KMS-11 (cell line): ENCODE measurements at regions not wholly inside any gene's neighbourhood (a gene's known extent, or its start where the extent isn't known, plus 50 kb on each side); places are given as distances from the start of the nearest gene placed in this dataset.

Experiments
- H2AFZ ChIP-seq: fragments of 200-600 bp; sonication (generic); 2 replicates; pipeline ENCODE4 v1.6.1; 2016; ENCODE audit warnings: antibody characterized with exemption, mixed run types, low read depth
- H3K27ac ChIP-seq: fragments of 200-600 bp; sonication (generic); 2 replicates; pipeline ENCODE4 v1.6.1; 2016; ENCODE audit warnings: mild to moderate bottlenecking, mixed run types
- H3K27me3 ChIP-seq: fragments of 200-600 bp; sonication (generic); 2 replicates; pipeline ENCODE4 v1.6.1; 2017; ENCODE audit warnings: mild to moderate bottlenecking, low read depth, mixed run types, moderate library complexity; ENCODE audit not compliant: insufficient read depth
- H3K36me3 ChIP-seq: fragments of 200-600 bp; sonication (generic); 2 replicates; pipeline ENCODE4 v1.6.1; 2017; ENCODE audit warnings: mild to moderate bottlenecking, mixed run types; ENCODE audit not compliant: insufficient read depth
- H3K4me1 ChIP-seq: fragments of 200-600 bp; sonication (generic); 2 replicates; pipeline ENCODE4 v1.6.1; 2016; ENCODE audit warnings: mild to moderate bottlenecking, low read depth, mixed run types; ENCODE audit not compliant: poor library complexity, severe bottlenecking
- H3K4me2 ChIP-seq: fragments of 200-600 bp; sonication (generic); 2 replicates; pipeline ENCODE4 v1.7.0; 2016; ENCODE audit warnings: mild to moderate bottlenecking, mixed run types
- H3K4me3 ChIP-seq: fragments of 200-600 bp; sonication (generic); IDR thresholded peaks from 2 replicates; pipeline ENCODE4 v1.6.1; 2017; ENCODE audit warnings: low read depth, low read length, mixed read lengths; ENCODE audit not compliant: insufficient read depth
- H3K79me2 ChIP-seq: fragments of 200-600 bp; sonication (generic); 2 replicates; pipeline ENCODE4 v1.6.1; 2016; ENCODE audit warnings: low read depth, mixed run types; ENCODE audit not compliant: insufficient read depth
- H3K9ac ChIP-seq: fragments of 200-600 bp; sonication (generic); 2 replicates; pipeline ENCODE4 v1.6.1; 2016; ENCODE audit warnings: mild to moderate bottlenecking, mixed run types
- H4K20me1 ChIP-seq: fragments of 200-600 bp; sonication (generic); 2 replicates; pipeline ENCODE4 v1.6.1; 2016; ENCODE audit warnings: mild to moderate bottlenecking, mixed run types; ENCODE audit not compliant: insufficient read depth
- CTCF ChIP-seq: fragments of 200-600 bp; sonication (generic); conservative IDR thresholded peaks from 2 replicates; pipeline ENCODE4 v1.6.1; 2017; ENCODE audit warnings: low read depth, mild to moderate bottlenecking, antibody characterized with exemption, low read length, moderate library complexity, mixed read lengths

- Histone ChIP-seq H4K20me1 (no peaks in the 10 kb centered on the region), H3K4me1 (no peaks in the 10 kb centered on the region), H3K27ac (no peak overlapping the region), H3K79me2 (no peaks in the 10 kb centered on the region), H3K36me3 (no peaks in the 10 kb centered on the region), H3K4me3 (no peak overlapping the region), H2AFZ (no peak overlapping the region), H3K4me2 (no peak overlapping the region), H3K27me3 (no peaks in the 10 kb centered on the region), H3K9ac (no peak overlapping the region)
- no peak for TF ChIP-seq CTCF
Observed at GRCh38 chr12:70059373-70059772, 183.9 kb upstream of the CNOT2 start.

DNA sequence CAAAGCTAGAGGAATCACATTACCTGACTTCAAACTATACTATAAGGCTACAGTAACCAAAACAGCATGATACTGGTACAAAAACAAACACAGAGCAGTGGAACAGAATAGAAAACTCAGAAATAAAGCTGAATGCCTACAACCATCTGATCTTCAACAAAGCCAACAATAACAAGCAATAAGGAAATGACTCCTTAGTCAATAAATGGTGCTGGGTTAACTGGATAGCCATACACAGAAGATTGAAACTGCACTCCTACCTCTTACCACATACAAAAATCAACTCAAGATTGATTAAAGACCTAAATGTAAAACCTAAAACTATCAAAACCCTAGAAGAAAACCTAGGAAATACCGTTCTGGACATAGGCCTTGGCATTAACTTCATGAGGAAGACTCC lies 182.6 kb upstream of the CNOT2 start:
- Histone ChIP-seq H3K27me3 (no peaks in the 10 kb centered on the region), H3K4me2 (no peak overlapping the region), H3K79me2 (no peaks in the 10 kb centered on the region), H3K36me3 (no peaks in the 10 kb centered on the region), H2AFZ (no peak overlapping the region), H3K4me1 (no peaks in the 10 kb centered on the region), H3K27ac (no peak overlapping the region), H3K4me3 (no peak overlapping the region), H3K9ac (no peak overlapping the region), H4K20me1 (no peaks in the 10 kb centered on the region)
- TF ChIP-seq CTCF = no peak

DNA sequence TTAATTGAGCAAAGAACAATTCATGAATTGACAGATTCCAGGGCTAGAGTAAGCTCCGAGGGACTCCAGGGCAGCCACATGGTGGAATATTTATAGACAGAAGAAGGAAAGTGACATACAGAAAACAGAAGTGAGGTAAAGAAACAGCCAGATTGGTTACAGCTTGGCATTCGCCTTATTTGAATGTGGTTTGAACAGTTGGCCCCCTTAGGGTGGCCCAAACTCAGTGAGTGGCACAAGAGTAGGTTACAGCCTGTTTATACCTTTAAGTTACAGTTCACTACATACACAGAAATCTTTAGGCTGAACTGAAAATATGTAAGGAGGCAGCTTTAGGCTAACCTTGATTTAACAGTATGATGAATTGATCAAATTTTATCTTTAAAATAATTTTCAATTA lies 174.5 kb upstream of the CNOT2 start:
- H3K79me2 ChIP-seq = no peaks in the 10 kb centered on the region
- H4K20me1 ChIP-seq = no peaks in the 10 kb centered on the region
- no peak overlapping the region for H3K4me2 ChIP-seq
- no peaks in the 10 kb centered on the region for H3K36me3 ChIP-seq
- H3K9ac ChIP-seq = no peak overlapping the region
- H3K27me3 ChIP-seq = no peaks in the 10 kb centered on the region
- no peak overlapping the region for H3K4me3 ChIP-seq
- no peaks in the 10 kb centered on the region for H3K4me1 ChIP-seq
- H3K27ac ChIP-seq = no peak overlapping the region
- H2AFZ ChIP-seq = no peak overlapping the region
- TF ChIP-seq CTCF = no peak

DNA sequence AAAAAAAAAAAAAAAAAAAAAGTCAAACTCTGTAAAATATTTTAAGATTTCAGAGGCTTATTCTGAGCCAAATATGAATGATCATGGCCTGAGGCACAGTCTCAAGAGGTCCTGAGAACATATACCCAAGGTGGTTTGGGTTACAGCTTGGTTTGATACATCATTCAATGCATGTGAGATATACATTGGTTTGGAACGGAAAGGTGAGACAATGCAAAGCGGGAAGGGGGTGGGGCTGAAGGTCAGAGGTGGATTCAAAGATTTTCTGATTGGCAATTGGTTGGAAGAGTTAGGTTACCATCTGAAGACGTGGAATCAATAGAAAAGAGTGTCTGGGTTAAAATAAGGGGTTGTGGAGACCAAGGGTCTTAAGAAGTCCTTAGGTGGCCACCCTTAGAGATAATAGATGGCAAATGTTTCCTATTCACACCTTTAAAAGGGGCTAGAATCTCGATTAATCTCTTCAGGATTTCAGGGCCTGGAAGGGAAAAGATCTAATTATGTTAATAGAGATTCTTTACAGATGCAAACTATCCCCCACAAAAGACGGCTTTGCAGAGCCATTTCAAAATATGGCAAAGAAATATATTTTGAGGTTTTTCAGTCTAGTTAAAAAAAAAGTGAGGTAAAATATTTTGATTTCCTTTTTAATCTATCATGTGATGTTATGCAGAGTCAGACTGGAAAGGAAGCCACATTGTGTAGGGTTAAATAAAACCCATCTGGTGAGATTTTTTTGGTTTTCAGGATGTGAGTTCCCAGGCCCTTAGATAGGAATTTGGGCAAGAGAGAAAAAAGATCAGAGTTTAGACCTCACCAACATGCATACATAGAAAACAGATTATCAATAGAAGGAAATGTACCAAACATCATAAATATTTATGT lies 173.8 kb upstream of the CNOT2 start:
- TF ChIP-seq CTCF = no peak

More for the DNA sequence above, 173.8 kb upstream of the CNOT2 start:
- Histone ChIP-seq H3K27ac (no peak overlapping the region), H3K4me3 (no peak overlapping the region), H3K79me2 (no peaks in the 10 kb centered on the region), H4K20me1 (no peaks in the 10 kb centered on the region), H3K36me3 (no peaks in the 10 kb centered on the region), H3K4me2 (no peak overlapping the region), H2AFZ (no peak overlapping the region), H3K9ac (no peak overlapping the region), H3K4me1 (no peaks in the 10 kb centered on the region), H3K27me3 (no peaks in the 10 kb centered on the region)
